ENCODE measurements at regions not wholly inside any gene's neighbourhood (a gene's known extent, or its start where the extent isn't known, plus 50 kb on each side); places are given as distances from the start of the nearest gene placed in this dataset.
A peak's percentile ranks its signal among the peaks of the same experiment; 100 is the strongest.
"Not testable (repeated sequence)": the region's sequence is repeated elsewhere in the genome, so short reads cannot be mapped to it uniquely, and the experiment has no call there.

DNA sequence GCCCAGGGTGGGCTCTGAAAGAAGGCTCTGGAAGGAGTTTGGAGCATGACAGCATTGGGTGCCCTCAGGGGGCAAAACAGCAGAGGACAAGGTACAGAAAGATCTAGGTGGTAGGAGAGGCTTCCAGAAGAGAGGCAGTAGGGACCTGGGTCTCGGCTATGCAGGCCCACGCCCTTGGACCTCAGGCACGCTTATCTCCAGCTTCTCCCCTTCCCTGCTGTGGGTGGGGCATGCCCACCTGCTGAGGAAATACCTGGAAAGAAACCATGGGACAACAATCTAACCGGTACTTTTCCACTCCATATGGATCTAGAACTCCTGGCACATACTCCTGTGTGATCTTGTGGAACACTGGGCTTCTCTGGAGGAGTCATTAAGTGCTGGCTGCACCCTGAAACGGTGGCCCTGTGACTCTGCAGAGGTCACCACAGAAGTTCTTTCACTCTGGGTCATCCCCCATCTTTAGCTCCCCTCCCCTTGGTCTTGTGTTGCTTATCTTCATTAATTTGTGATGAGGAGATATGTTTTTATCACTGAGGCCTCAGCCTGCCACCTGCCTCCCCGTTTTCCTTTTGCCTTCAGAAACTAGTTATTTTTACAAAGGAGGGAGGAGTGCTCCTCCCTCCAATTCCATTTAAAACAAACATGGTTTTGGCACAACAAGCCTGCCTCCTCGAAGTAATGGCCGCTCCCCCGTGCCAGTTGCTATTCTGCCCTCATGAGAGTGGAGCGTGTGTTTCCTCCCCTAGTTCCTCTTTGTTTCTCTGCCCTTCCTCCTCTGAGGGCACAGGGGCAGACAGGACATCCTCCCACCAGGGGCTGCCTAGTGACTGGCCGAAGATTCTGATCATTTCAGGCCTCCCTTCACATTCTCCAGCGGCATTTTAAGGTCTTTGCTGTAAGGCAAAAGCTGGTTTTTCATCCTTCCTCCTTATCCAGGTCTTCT is 78.0 kb upstream of the ATP5PO start:
- DNase-seq = no peak

DNA sequence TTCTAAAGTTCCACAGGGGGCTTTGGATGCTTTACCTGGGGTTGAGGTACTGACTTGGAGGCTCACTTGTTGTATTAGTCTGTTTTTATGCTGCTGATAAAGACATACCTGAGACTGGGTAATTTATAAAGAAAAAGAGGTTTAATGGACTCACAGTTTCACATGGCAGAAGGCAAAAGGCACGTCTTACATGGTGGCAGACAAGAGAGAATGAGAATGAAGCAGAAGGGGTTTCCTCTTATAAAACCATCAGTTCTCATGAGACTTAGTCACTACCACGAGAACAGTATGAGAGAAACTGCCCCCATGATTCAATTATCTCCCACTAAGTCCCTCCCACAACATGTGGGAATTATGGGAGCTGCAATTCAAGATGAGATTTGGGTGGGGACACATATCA is 76.8 kb upstream of the ATP5PO start:
- DNase-seq = not testable (repeated sequence)

DNA sequence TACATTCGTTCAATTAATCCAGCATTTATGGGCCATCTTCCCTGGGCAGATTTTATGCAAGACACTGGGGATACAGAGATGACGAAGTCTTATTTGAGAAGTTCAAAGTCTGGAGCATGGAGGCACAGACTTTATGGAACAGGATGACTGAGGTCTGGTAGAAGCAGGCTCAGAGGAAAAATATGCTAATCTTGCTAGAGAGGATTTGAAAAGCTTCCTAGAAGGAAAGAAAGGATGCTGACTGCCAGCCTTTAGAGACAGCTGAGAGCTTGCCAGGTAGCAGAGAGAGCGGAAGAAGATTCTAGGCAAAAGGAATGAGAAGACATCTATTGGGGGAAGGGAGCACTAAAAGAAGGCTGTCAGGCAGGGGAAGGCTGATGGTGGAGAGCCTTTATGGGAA is 75.5 kb upstream of the ATP5PO start:
- DNase-seq = no peak

DNA sequence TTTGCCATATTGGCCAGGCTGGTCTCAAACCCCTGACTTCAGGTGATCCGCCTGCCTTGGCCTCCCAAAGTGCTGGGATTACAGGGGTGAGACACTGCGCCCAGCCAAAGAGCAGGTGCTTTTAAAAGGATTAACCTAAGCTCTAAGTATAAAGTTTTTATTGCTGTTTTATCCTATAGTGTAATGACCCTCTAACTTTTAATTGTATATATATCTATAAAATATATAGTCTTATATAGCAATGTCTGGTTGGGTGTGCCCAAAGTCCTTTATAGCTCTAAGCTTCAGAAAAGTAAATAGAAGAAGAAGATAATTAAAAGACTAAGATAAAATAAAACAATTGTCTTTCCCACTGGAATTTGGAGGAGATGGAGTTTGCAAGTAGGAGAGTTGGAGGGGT is 73.8 kb upstream of the ATP5PO start:
- no peak for DNase-seq

DNA sequence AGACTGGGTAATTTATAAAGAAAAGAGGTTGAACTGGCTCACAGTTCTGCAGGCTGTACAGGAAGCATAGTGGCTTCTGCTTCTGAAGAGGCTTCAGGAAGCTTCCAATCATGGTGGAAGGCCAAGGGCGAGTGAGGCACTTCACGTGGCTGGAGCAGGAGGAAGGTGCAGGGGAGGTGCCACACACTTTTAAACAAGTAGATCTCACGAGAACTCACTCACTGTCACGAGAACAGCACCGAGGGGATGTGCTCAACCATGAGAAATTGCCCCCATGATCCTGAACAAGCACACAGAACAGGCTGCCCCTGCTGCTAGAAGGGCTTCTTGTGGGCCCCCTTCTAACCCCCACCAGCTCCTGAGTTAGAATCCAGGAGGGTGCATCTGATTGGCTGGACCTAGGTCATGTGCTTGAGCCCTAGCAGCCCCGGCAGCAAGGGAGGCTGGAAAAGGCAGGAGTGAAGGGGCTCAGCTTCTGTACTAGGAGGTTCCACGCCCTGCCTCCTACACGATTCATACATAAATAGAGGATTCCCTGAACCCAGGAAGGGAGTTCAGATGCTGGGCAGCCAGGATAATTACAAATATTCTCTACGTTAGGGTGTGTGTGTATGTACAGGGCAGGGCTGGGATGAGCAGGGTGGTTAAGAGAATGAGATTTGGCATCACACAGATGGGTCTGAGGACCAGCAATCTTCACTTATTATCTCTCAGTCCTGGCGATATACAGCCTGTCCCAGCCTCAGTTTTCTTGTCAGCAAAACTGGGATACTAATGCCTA is 72.8 kb upstream of the ATP5PO start:
- DNase-seq = no peak

DNA sequence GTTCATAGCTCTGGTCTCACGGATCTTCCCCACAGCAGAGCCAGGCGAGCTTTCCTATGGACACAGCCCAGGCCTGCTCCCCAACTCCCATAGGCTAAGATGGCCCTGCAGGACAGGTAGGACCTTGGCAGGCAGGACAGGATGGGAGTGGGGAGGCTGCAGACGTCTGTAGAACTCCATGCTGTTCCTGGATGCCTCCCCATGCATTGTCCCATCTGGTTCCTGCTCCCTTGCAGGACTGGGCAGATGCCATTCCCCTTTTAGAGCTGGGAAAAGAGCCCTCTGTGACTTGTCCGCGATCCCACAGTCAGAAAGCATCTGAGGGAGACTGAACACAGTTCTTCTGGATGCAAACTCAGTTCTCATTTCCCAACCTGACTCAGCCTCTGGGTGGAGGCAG is 71.9 kb upstream of the ATP5PO start:
- no peak for DNase-seq

DNA sequence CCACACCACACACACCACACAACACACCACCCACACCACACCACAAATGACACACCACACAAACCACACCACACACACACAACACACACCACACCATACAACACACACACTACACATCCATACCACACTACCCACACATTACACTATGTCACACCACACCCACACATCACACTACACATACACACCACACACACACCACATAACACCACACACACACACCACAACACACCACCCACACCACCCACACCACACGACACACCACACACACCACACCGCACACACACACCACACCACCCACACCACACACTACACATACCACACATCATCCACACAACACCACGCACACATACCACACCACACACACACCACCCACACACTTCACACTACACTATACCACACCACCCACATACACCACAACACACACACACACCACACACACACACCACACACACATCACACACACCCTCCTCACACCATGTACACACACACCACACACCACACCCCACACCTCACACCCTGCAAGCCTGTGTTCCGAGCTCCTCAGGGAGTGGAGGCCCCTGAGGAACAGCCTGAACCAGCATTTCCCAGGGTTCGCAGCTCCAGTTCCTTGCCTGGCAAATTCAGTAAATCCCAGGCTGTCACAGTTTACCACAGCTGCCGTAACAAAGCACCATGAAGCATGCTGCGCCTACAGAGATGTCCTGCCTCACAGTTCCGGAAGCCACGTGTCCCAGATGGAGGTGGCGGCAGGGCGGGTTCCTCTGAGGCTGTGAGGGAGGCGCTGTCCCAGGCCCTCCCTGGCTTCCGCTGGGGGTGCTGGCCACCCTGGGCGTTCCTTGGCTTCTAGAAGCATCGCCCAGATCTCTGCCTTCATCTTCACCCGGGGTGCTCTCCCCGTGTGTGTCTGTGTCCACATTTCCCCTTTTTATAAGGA is 69.8 kb upstream of the ATP5PO start:
- DNase-seq = no peak

DNA sequence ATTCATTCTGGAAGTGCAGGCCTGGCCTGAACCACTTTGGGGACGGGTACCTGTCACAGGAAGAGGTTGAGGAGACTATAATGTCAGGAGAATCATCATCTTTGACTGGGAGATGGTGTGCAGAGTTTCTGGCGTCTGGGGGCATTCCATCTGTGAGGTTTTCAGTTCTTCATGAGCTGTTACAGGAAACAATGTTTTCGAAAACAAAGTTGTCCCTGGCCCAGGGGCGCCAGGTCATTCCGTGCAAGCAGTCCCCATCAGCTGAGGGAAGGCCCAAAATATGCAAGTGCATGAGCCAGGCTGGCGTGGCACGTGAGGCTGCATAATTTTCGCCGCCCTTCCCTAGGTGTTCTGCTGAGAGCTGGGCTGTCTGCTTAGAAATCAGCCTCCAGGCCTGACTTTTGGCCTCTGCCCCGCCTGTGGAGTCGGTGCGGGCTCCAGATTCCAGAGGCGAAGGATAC is 68.4 kb upstream of the ATP5PO start:
- DNase-seq = no peak

DNA sequence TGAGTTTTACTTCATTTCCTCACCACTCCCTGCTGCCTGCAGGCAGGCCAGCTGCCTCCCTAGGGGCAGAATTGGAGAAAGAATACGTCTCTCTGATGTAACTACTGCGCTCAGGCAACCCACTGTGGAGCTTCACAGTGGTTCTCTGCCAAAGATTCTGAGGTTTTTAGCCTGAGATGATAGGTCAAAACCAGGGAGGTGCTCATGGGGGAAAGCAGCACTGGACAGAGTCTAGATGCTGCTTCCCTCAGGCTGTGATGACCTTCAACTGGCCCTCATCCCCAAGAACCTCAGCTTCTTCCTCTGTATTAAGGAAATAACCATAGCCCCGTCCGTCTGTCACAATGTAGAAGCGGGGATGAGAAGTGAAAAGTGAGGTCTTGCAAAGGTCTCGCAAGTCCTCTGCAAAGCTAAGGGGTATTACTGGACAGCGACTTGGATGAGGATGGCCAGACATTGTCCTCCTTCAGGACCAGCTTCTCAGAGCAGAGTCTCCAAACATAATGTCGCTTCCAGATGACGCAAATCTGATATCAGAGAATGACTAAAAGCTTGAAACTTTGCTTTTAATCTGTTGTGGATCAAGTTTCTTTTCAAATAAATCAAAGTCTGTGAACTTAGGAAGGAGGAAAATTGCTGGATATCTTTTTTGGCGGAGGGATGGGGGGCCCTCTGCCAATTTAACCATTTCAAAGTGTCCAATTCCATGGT is 65.9 kb upstream of the ATP5PO start:
- no peak for DNase-seq

DNA sequence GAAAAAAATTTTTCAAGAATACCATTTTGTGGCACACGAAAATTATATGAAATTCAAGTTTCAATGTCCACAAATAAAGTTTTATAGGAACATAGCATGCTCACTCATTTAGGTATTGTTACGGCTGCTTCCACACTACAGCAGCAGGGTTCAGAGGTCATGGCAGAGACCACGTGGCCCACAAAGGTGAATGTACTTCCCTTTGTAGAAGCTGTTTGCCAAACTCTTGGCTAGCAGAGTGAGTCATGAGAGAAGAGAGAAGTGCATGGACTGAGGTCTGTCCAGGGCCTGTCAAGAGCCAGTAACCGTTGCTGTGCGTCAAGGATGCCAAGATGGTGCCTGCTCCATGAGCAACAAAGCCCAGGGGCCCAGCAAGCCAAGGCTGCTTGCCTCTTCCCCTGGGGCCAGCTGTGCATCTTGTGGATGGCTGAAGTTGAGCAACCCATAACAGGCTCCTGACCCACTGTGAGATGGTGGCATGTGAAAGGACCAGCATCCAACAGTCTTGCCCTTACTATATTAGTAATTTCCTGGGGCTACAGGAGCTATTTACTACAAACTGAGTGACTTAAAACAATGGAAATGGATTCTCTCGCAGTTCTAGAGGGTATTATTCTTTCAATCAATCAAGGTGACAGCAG is 64.8 kb upstream of the ATP5PO start:
- DNase-seq = no peak

DNA sequence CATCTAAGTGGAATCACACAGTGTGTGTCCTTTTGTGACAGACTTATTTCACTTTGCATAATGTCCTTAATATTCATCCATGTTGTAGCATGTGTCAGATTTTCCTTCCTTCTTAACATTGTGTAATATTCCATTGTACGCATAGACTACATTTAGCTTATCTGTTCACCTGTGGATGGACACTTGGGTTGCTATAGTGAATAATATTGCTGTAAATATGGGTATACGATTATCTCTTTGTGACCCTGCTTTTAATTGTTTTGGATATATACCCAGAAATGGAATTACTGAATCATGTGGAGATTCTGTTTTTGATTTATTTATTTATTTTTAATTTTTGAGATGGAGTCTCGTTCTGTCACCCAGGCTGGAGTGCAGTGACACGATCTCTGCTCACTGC is 63.0 kb upstream of the ATP5PO start:
- no peak for DNase-seq

DNA sequence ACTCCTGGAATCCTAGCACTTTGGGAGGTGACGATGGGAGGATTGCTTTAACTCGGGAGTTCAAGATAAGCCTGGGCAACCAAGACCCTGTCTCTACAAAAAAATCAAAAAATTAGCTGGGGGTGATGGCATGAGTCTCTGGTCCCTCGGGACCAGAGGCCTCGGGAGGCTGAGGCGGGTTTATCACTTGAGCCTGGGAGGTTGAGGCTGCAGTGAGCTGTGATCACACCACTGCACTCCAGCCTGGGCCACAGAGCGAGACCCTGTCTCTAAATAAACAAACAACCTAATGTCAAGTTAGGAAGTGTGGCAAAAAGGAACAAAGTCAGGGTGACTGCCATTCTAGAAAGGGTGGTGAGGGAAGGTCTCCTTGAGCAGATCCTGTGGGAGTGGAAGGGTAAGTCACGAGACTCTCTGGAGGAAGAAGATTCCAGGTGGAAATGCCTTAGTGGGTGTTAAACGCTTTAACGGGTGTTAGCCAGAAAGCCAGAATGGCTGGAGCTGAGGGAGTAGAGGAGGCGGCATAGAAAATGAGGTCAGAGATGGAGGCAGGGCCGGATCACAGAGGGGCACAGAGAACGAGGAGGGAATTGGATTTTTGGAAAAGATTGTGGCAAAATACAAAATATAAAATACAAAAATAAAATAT is 62.2 kb upstream of the ATP5PO start:
- DNase-seq = no peak

DNA sequence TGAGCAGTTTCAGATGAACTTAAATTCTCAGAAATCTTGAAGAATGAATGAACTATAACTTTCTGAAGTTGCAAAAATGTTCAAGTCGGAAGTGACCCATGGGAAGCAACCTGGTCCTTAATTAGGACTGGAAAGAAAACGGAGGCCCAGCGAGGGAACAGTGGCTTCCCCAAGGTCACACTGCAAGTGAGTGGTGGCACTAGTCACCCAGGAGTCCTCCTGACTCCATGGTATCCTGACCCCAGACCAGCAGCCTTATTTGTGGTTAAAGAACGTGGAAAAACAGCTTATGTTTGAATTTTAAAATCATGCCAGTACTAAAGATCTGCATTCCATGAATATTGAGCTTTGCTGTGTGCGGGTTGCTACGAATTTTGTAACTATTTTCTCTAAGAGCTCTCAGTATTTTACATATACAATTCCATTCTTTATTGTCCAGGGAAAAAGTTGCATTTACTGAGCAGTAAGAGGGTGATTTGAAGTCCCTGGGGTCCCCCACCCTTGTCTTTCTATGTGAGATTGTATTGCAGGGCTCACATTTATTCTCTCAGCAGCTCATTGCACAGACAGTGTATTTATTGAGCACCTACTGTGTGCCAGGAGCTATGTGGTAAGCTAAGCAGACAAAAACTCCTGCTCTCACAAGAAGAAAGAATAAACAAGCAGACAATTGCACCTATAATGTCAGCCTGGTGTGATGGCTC is 61.6 kb upstream of the ATP5PO start:
- no peak for DNase-seq

DNA sequence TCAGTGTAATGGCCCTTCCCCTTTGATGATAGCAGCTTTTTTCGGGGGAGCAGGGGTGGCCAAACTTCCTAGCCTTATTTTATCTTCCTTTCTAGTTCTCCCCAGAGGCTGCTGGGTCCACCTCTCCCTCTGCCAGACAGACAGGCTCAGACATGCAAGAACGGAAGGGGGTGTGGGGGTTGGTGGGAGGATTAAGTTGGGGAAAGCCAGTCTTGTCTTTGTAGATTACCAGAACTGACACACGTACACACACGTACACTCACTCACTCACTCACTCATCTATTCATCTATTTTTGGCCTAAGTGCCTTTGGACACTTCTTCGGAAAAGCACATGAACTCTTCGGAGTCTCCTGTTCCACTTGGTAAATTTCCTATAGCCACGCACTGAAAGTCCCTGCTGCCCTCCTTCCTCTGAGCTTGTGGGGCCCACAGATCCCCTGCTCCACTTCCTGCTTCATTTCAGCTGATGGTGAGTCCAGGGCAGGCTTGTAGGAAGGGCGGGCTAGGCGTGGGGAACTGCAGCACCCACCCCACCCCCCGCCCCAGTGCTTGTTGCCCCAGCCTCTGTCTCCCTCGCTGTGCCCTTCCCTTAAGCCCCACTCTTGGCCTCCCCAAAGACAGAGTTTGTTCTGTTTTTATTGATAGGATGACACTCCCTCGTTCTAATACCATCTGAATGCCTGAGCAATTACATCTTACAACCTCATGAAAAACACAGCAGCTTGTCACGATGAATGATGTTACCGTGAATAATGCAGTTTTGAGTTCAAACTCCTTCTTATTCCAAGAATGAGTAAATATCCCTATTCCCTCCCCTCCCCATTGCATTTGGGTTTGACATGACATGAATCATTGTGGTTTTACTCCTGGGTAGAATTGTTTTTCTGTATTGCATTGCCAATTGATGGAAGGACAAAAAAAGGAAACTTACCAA is 60.7 kb upstream of the ATP5PO start:
- peak; percentile 60 for DNase-seq

DNA sequence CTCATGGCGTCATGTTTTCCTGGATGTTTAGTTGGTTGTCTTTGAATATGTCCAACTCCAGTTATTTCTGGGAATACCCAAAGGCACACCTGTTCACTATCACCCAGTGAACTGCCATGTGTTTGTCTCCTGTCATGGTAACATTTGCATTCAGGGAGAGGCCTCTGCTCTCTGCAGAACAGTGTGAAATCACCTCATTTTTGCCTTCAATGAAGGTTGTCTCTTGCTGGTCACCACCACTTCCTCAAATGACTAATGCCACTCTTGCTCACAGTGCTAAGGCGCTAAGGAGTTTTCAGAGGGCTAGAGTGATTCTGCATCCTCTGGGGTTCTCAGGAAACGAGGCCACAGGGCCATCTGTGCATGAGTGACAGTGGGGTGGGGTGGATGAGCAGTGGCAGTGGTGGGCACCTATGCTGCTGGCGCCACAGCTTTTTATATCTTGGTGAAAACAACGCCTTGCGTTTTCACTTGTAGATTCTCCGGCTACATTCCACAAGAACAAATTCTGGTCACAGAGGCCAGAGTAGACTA is 60.0 kb upstream of the ATP5PO start:
- peak; percentile 70 for DNase-seq

DNA sequence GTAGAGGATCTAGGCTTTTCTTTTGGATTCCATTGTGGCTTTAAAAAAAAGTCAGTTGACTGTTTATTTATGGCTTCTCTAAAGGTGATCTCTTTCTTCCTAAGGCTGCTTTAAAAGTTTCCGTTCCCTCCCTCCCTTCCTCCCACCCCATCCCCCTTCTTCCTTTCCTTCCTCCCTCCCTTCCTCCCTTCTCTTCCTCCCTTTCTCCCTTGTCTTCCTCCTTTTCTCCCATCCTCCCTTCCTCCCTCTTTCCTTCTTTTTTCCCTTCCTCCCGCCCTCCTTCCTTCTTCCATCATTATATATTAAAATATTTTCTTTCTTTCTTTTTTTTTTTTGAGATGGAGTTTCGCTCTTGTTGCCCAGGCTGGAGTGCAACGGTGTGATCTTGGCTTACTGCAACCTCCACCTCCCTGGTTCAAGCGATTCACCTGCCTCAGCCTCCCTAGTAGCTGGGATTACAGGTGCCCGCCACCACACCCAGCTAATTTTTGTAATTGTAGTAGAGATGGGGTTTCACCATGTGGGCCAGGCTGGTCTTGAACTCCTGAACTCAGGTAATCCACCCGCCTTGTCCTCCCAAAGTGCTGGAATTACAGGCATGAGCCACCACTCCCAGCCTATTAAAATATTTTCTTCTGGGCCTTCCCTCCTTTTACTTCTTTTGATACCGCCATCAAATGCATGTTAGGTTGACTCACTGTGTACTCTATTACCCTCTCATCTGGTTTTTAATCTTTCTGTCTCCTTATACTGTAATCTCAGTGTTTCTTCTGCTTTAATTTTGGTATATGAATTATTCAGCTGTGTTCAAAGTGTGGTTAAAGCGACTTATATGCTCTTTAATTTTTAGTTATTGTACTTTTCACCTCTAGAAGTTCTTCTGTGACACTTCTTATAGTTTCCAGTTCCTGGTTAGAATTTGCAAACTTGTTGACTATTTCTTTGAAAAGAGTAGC is 59.2 kb upstream of the ATP5PO start:
- no peak for DNase-seq

DNA sequence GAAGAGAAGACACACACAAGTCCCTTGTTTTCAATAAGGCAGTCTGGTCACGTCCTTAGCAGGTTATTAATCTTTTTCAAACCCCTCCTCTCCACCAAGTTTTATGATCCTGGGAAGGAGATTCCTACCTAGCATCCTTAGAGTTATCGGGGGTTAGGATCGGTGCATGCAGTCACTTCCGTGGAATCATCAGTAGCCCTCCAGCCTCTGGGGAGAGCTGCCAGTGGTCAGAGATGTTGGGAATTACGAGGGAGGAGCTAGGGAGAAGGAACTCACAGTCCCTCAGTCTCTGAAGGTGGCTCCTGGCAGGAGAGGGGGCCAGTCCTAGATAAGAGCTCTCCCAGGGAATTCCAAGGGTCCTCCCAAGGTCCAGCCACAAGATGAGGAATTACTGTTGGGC is 57.7 kb upstream of the ATP5PO start:
- DNase-seq = no peak

DNA sequence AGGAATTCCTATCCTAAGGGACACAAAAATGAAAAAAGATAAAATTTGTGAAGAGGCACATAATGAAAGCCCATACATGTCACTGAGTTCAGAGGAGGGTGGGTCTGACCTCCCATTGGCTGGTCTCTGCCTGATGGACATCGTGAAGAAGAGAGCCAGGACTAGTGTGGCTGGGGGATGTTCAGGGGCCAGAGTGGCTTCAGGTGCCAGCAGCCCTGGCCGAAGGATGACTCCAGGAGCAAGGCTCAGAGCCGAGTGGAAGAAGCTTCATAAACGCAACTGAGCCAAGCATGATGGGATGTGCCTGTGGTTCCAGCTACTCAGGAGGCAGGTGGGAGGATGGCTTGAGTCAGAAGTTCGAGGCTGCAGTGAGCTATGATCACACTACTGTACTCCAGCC is 56.9 kb upstream of the ATP5PO start:
- no peak for DNase-seq
